Cardiac fibroblast (primary cell): ENCODE measurements at regions not wholly inside any gene's neighbourhood (a gene's known extent, or its start where the extent isn't known, plus 50 kb on each side); places are given as distances from the start of the nearest gene placed in this dataset.
A peak's percentile ranks its signal among the peaks of the same experiment; 100 is the strongest.

Experiments used
- DNase-seq, 2 donors: peaks; one replicate each; pipeline versions ENCODE4 v3.0.0 to v3.0.0-alpha.2; 2010; ENCODE audit warnings: low read depth in 2 of 2
- H3K4me3 ChIP-seq, 2 donors: replicated peaks in 1 of 2; 1 replicate in 1 of 2; 2 replicates in 1 of 2; pipeline ENCODE4 v1.5.1; 2011; ENCODE audit warnings: low read depth in 2 of 2, low read length in 2 of 2, mild to moderate bottlenecking in 2 of 2, moderate library complexity in 1 of 2
- CTCF ChIP-seq: IDR thresholded peaks from one replicate; pipeline ENCODE4 v1.5.1; 2011; ENCODE audit warnings: low read depth, mild to moderate bottlenecking, low read length, inconsistent platforms

- DNase-seq: no peak
- no peak overlapping the region for H3K4me3 ChIP-seq
- no peak for TF ChIP-seq CTCF
These were observed 722.7 kb downstream of the XPNPEP1 start for GRCh38 chr10:109200646-109201045.

DNA sequence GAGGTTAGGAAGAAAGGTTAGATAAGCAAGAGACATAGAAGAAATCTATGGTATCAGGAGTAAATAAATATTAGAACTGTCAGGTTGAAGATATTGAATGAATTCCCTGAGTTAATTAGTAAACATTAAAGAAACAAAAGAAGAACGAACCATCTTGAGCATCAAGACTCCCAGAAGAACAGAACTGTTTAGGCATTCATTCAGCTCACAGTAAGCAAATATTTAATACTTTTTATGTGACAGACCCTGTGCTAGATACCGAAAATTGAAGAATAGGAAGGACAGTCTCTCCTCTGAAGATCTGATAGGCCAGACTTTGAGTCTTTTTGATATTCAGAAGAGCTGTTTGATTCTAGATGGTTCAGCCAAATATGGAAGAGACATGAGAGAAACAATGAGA is 731.5 kb downstream of the XPNPEP1 start:
- H3K4me3 ChIP-seq: no peak overlapping the region
- no peak for DNase-seq
- no peak for TF ChIP-seq CTCF

- H3K4me3 ChIP-seq: no peak overlapping the region
- DNase-seq: no peak
- no peak for TF ChIP-seq CTCF
These were observed 732.0 kb downstream of the XPNPEP1 start for GRCh38 chr10:109191341-109191740.

- DNase-seq: peak in 1 of 2 donors; percentile 67
- no peak overlapping the region for H3K4me3 ChIP-seq
- no peak for TF ChIP-seq CTCF
These were observed 735.6 kb downstream of the XPNPEP1 start for GRCh38 chr10:109187677-109188076.

DNA sequence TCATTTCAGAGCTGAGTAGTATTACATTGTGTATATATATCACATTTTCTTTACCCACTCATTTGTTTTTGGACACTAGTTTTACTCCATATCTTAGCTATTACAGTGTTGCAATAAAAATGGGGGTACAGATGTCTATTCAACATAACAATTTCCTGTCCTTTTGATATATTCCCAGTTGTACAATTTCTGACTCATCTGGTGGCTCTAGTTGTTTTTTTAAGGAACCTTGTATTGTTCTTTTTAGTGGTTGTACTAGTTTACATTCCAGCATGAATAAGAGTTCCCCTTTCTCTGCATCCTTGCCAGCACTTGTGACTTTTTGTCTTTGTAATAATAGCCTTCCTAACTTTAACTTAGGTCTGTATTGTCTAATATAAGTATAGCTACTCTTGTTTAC is 739.9 kb downstream of the XPNPEP1 start:
- H3K4me3 ChIP-seq: no peak overlapping the region
- TF ChIP-seq CTCF: no peak
- peak in 1 of 2 donors; percentile 82 for DNase-seq

DNA sequence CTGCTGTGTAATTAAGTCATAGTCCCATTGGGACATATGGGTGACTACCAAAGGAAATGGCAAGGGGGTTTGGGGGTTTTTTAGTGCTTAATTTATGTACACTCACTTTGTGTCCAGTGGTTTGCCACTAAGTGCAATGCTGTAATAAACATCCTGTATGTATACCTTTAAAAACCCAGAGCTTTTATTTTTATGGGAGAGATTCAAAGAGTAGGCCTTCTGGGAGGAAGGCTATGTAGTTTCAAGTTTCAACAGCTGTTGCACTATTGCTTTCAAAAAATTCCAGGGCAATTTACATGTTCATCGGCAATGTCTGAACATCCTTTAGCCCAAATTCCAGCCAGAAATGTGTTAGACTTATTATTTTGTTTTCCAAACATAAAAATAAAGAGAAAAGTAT is 744.7 kb downstream of the XPNPEP1 start:
- no peak for DNase-seq
- TF ChIP-seq CTCF: no peak
- H3K4me3 ChIP-seq: no peak overlapping the region

- no peak overlapping the region for H3K4me3 ChIP-seq
- TF ChIP-seq CTCF: no peak
- DNase-seq: no peak
These were observed 748.8 kb downstream of the XPNPEP1 start for GRCh38 chr10:109174526-109174925.
